GM21390 (cell line): ENCODE measurements at regions not wholly inside any gene's neighbourhood (a gene's known extent, or its start where the extent isn't known, plus 50 kb on each side); places are given as distances from the start of the nearest gene placed in this dataset.

Experiments used
- ATAC-seq: cut with Tn5 transposase; IDR thresholded peaks from one replicate; pipeline ENCODE4 v1.9.1; 2021; ENCODE audit not compliant: unreplicated experiment

GRCh38 chr1:228867108-228867950, 132.1 kb downstream of the RHOU start:
- ATAC-seq = no peak

DNA sequence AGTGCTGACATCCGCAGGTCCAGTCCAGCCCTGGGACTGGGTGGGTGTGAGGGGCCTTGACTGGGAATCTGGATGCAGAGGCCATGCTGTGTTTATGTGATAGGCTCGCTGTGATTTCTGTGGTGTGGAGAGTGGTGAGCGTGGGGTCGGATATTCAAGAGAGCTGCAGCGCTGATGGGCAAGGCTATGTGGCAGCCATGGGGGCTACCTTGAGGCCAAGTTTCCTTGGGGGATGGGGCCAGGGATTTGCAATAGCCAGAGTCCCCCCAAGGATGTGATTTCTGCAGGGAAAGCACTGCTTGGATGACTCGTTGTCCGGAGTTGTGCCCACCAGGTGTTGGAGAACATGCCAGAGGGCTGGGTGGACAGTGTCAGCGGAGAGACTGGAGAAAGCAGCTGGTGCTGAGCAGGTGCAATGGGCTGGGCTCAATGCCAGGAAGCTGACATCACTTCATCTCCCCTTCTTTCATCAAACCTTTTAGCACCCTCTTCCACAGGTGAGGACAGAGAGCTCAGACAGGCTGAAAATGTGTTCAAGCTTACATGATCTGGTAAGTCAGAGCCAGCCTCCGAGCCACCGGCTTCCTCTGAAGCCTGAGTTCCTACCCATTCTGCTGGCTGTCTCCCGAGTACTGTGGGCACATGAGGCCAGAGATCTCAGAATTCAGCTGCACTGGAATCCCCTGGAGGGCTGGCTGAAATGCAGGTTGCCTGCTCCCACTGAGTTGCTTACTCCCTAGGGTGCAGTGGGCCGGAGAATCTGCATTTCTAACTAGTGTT, 132.9 kb downstream of the RHOU start:
- ATAC-seq = no peak

DNA sequence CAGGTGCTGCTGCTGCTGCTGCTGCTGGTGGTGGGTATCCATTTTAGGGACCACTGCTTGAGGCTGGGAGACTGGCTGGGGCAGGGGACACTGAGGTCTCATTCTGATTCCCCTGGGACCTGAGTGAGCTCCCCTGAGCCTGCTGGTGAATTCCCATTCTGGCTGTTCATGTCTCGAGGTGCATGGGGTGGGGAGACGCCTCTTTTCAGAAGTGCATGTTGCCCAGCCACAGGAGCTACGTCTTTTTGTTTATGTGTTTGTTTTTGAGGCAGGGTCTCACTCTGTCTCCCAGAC, 133.4 kb downstream of the RHOU start:
- ATAC-seq = no peak

DNA sequence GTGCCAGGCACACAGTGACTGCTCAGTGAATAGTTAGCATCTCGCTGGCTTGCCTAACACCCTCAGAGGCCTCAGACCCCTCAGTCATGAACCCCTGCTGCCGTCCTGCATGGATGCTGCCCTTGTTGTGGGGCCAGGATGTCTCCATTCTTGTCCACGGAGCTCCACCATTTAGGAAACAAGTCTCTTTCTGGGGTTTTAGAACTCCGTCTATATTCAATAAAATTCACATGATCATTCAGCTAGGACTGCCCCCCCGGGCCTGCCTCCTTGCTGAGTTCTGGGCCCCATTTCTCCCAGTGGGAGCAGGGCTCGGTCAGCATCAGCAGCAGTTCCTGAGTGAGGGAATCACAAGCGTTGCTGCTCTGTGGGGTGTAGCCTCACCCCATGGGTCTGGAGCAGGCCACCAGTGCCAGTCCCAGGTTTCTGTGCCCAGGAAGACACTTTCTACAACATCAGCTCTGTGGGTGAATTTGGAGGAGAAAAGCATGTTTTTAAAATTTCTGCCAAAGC, 134.1 kb downstream of the RHOU start:
- ATAC-seq = no peak

DNA sequence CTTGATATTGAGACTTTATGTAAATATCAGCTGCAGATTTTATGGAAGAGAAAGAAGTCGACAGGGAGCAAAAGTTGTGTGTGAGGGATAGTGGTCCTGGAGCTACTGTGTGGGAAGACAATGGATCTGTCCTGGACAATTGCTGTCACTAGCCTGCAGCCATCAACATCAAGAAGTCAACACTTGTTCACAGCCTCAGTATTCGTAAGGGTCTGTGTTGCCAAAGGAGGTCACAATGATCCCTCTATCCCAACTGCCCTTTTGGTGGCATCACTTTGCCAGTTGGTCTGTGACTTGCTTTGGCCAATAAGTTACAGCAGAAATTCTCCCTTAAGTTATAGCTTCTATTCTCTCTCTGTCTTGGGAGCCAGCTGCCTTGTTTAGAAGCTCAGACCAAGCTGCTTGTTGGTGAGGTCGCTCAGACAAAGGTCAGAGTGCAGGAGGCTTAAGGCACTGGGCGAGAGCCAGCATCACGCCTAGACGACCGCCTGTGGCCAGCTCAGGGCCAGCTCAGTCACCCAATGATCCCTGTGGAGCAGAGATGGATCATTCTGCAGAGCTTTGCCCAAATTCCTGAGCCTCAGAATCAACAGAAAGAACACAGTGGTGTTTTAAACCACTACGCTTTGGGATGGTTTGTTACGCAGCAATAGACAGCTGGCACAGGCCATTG, 134.9 kb downstream of the RHOU start:
- ATAC-seq = no peak

- no peak for ATAC-seq
Measured at GRCh38 chr1:228871314-228872061, 136.2 kb downstream of the RHOU start.

GRCh38 chr1:228872080-228872479, 136.8 kb downstream of the RHOU start:
- ATAC-seq = no peak

DNA sequence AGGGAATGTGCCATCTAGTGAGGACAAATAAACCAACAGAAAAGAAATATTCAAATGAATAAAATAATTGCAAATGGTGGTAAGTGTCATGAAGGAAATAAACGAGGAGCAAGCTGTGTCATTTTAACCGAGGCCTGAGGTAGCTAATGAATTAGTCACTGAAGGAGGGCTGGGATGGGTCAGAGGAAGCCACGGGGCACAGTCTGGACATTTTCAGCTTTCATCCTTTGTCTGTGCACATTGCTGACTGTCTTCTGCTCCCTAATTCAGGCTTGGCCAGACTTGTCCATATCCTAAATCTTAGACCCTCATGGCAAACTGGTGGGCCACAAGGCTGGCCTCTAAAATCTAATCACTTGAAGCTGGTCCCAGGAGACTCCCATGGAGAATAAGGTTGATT, 138.4 kb downstream of the RHOU start:
- ATAC-seq = no peak

GRCh38 chr1:228875741-228876140, 140.5 kb downstream of the RHOU start:
- no peak for ATAC-seq

- no peak for ATAC-seq
Measured at GRCh38 chr1:228876187-228876586, 140.9 kb downstream of the RHOU start.

DNA sequence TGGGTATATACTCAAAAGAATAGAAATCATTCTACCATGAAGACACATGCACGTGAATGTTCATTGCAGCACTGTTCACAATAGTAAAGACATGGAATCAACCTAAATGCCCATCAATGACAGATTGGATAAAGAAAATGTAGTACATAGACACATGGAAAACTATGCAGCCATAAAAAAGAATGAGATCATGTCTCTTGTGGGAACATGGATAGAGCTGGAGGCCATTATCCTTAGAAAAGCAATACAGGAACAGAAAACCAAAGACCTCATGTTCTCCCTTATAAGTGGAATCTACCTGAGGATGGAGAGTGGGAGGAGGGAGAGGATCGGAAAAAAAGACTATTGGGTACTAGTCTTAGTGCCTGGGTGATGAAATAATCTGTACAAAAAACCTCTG, 143.9 kb downstream of the RHOU start:
- ATAC-seq = no peak

DNA sequence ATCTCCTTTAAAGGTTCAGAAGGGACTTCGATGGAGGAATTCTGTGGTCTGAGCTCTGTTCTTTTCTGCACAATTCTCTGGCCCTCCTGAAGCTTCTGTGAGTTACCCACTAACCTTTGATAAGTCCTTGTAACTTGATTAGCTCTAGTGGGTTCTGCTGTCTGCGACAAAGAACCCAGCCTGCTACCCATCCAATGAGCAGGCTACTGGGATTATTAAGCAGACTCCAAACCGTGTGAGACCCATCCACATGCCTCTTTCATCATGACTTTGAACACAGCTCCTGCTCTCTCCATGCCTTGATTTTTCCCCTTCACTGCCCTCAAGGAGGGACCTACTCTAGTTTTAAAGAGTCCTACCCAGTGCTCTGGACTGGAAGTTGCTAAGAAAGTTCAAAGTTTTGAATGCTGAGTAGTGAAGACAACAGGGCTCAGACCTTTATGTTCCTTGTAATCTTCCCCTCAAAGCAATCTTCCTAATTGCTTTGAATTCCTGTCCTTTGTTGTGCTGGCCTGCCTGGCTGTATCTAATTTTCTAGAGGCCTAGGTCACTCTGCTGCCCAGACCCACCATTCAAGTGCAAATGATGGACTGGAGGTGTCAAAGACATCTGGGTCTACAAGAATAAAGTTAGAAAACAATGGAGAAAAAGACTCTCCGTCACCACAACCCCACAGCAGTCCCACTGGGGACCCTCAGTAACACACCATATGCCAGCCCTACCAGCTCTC, 146.9 kb downstream of the RHOU start:
- ATAC-seq = no peak

GRCh38 chr1:228882771-228883450, 147.6 kb downstream of the RHOU start:
- no peak for ATAC-seq

GRCh38 chr1:228883535-228883934, 148.3 kb downstream of the RHOU start:
- ATAC-seq = no peak

- ATAC-seq = no peak
Measured at GRCh38 chr1:228884196-228884595, 148.9 kb downstream of the RHOU start.

GRCh38 chr1:228884615-228885566, 149.6 kb downstream of the RHOU start:
- ATAC-seq = no peak

GRCh38 chr1:228885845-228886244, 150.6 kb downstream of the RHOU start:
- no peak for ATAC-seq

DNA sequence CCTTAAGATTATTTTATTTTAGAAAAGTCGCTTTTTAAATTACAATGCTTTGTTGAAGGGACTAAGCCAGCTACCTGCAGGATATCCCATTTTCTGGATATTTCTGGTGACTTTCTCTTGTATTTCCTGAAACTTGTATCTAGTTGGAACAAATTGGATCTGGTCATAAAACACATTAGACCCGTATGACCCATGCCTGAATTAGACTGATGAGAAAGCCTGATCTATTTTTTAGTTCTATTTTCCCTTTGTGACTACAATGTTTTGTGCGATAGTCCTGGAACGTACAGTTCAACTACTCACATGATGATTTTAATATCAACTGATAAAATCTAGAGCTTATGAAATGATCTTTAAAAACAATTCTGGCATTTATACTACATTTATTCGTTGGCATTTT, 151.8 kb downstream of the RHOU start:
- no peak for ATAC-seq

DNA sequence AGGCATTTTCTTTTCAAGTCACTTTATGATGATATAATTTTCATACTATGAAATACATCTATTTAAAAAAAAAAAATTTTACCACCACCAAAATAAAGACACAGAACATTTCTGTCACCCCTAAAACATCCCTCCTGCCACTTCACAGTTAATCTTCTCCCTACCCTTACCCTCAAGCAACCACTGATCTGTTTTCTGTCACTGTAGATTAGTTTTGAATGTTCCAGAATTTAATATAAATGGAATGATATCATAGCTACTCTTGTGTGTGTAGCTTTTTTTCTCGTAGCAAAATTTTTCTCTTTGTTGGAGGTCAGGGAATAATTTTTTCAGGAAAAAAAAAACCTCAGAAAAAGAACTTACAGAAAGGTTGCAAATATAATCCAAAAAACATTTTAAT, 152.7 kb downstream of the RHOU start:
- no peak for ATAC-seq
